Urinary bladder (tissue), 3 donors: ENCODE measurements at regions not wholly inside any gene's neighbourhood (a gene's known extent, or its start where the extent isn't known, plus 50 kb on each side); places are given as distances from the start of the nearest gene placed in this dataset.

Experiments
- DNase-seq: peaks from one replicate; pipeline ENCODE4 v3.0.0-alpha.2; 2015; ENCODE audit errors: extremely low spot score
- H3K27ac ChIP-seq: one replicate; pipeline ENCODE4 v1.5.1; 2013; ENCODE audit warnings: low read depth, mild to moderate bottlenecking, moderate library complexity
- H3K36me3 ChIP-seq: one replicate; pipeline ENCODE4 v1.6.1; 2013; ENCODE audit warnings: mild to moderate bottlenecking, moderate library complexity; ENCODE audit not compliant: insufficient read depth
- H3K4me1 ChIP-seq: one replicate; pipeline ENCODE4 v1.6.1; 2013; ENCODE audit warnings: mild to moderate bottlenecking, moderate library complexity; ENCODE audit not compliant: insufficient read depth
- H3K4me3 ChIP-seq: one replicate; pipeline ENCODE4 v1.5.1; 2013; ENCODE audit warnings: low read depth, low read length
- WGBS: extraction: QIAGEN DNeasy Blood & Tissue Kit; methylation state at CpG from one replicate; pipeline ENCODE4 v1.1.7; 2013; 5-methylcytosine and 5-hydroxymethylcytosine counted together
- donor health status: healthy with polysubstance abuse.
- donor health status: healthy.

GRCh38 chr13:44180876-44181536, 192.6 kb upstream of the SERP2 start:
- H3K4me1 ChIP-seq, result no peaks in the 10 kb centered on the region
- 95% methylated on average over 8 of the region's 8 CpGs for WGBS
- H3K4me3 ChIP-seq, result no peak overlapping the region
- H3K36me3 ChIP-seq, result no peaks in the 10 kb centered on the region
- no peak overlapping the region for H3K27ac ChIP-seq
- no peak for DNase-seq

GRCh38 chr13:44181931-44182330, 191.7 kb upstream of the SERP2 start:
- no peak for DNase-seq
- H3K4me1 ChIP-seq, result no peaks in the 10 kb centered on the region
- no peak overlapping the region for H3K4me3 ChIP-seq
- WGBS, result 92% methylated on average over 2 of the region's 2 CpGs
- no peak overlapping the region for H3K27ac ChIP-seq
- no peaks in the 10 kb centered on the region for H3K36me3 ChIP-seq

- DNase-seq, result no peak
- 37% methylated on average over 1 of the region's 1 CpG for WGBS
- Histone ChIP-seq H3K27ac (no peak overlapping the region), H3K36me3 (no peaks in the 10 kb centered on the region), H3K4me3 (no peak overlapping the region), H3K4me1 (no peaks in the 10 kb centered on the region)
These were observed 188.9 kb upstream of the SERP2 start for GRCh38 chr13:44184740-44185139.

DNA sequence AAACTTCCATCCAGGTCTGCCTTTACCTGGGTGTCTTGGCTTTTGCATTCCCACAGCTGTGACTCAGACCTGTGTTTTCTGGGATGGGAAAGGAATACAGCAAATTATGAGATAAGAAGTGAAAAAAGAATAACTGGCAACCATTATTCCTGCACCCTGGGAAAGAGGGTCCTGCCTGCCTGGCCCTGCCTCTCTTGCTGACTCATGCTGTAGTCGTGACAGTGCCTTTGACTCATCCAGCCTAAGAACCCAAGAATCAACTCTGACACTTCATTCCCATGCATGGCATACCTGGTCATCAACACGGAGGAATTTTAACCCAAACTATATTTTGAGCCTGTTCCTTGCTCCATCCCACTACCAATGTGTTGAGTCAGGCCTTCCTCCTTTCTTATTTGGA, 185.4 kb upstream of the SERP2 start:
- 80% methylated on average over 2 of the region's 2 CpGs for whole genome bisulfite sequencing
- Histone ChIP-seq H3K4me1 (no peaks in the 10 kb centered on the region), H3K27ac (no peak overlapping the region), H3K36me3 (no peaks in the 10 kb centered on the region), H3K4me3 (no peak overlapping the region)
- no peak for DNase-seq

- no peaks in the 10 kb centered on the region for H3K4me1 ChIP-seq
- H3K4me3 ChIP-seq, result no peak overlapping the region
- H3K36me3 ChIP-seq, result no peaks in the 10 kb centered on the region
- no peak for DNase-seq
- H3K27ac ChIP-seq, result no peak overlapping the region
- WGBS, result 89% methylated on average over 1 of the region's 1 CpG
These were observed 184.5 kb upstream of the SERP2 start for GRCh38 chr13:44189085-44189484.

DNA sequence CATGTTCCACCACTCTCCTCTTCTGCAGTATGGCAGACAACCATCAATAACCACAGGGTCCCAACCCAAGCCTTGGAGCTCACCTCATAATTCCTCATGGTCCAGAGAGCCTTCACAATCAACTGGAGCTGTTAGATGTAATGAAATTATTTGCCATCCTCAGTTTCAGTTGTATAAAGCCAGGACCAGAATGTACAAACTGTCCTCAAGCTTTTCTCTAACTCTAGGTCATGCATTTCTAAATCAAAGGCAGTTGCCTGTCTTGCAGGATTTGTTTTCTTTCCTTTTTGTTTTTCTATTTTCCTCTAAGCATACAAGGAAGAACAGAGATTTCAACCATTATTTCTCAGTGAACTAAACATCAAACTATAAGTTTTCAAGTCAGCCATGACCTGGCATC, 182.5 kb upstream of the SERP2 start:
- H3K36me3 ChIP-seq, result no peaks in the 10 kb centered on the region
- DNase-seq, result no peak
- H3K4me3 ChIP-seq, result no peak overlapping the region
- no peak overlapping the region for H3K27ac ChIP-seq
- H3K4me1 ChIP-seq, result no peaks in the 10 kb centered on the region

DNA sequence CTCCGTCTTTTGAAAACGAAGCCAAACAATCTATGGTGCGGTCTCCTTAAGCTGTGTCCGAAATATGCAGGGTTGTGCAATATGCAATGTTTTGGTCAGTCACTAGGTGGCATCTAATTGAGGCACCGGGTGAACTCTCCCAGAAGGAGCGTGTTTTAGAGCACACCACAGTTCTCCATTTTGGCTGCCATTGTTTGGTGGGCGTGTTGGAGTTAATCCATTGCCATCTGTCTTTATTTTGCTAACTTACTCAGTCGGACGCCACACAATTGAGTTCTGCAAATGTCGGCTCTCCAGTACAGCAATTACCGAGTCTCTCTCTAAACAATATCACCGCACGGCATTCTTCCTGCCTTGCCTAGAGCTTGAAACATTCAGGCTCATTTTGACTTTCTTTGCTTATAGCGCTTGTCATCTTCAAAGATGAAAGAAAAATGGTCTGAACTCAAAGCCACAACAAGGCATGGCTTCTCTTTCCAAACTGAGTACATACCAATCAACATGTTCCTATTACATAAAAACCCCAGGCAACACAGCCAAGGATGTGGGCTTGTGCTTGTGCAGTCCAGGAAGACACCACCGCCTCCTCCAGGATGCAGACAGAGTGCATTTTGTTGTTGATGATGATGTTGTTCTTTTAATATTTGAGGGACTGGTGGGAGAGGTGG, 182.0 kb upstream of the SERP2 start:
- WGBS, result 67% methylated on average over 15 of the region's 15 CpGs
- Histone ChIP-seq H3K4me1 (no peaks in the 10 kb centered on the region), H3K27ac (no peak overlapping the region), H3K36me3 (no peaks in the 10 kb centered on the region), H3K4me3 (no peak overlapping the region)
- DNase-seq, result no peak

DNA sequence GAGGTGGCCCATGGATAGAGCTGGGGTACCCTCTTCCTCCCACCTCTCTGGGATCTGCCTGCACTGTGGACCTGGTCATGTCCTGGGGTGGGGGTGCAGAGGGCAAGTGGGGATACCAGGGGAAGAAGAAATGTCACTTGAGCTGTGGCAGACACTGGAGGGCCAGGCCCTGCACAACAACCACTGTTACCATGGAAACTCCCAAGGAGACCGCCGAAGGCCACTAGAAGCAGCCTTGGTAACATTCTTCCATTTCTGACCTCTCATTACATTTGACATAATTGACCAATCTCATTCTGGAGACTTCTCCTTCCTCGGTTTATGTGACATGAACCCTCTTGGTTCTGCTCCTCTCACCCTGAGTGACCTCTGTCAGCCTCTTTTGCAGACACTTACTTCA, 179.9 kb upstream of the SERP2 start:
- WGBS, result 72% methylated on average over 3 of the region's 3 CpGs
- no peak for DNase-seq
- Histone ChIP-seq H3K4me1 (no peaks in the 10 kb centered on the region), H3K4me3 (no peak overlapping the region), H3K27ac (no peak overlapping the region), H3K36me3 (no peaks in the 10 kb centered on the region)

GRCh38 chr13:44195245-44195644, 178.4 kb upstream of the SERP2 start:
- H3K4me1 ChIP-seq, result no peaks in the 10 kb centered on the region
- 97% methylated on average over 3 of the region's 3 CpGs for WGBS
- no peak for DNase-seq

GRCh38 chr13:44196196-44196751, 177.3 kb upstream of the SERP2 start:
- H3K4me3 ChIP-seq, result no peak overlapping the region
- WGBS, result 83% methylated on average over 1 of the region's 1 CpG
- H3K27ac ChIP-seq, result no peak overlapping the region
- no peak for DNase-seq
- no peaks in the 10 kb centered on the region for H3K36me3 ChIP-seq
- no peaks in the 10 kb centered on the region for H3K4me1 ChIP-seq

More at GRCh38 chr13:44195245-44195644, 178.4 kb upstream of the SERP2 start:
- Histone ChIP-seq H3K36me3 (no peaks in the 10 kb centered on the region), H3K27ac (no peak overlapping the region), H3K4me3 (no peak overlapping the region)

DNA sequence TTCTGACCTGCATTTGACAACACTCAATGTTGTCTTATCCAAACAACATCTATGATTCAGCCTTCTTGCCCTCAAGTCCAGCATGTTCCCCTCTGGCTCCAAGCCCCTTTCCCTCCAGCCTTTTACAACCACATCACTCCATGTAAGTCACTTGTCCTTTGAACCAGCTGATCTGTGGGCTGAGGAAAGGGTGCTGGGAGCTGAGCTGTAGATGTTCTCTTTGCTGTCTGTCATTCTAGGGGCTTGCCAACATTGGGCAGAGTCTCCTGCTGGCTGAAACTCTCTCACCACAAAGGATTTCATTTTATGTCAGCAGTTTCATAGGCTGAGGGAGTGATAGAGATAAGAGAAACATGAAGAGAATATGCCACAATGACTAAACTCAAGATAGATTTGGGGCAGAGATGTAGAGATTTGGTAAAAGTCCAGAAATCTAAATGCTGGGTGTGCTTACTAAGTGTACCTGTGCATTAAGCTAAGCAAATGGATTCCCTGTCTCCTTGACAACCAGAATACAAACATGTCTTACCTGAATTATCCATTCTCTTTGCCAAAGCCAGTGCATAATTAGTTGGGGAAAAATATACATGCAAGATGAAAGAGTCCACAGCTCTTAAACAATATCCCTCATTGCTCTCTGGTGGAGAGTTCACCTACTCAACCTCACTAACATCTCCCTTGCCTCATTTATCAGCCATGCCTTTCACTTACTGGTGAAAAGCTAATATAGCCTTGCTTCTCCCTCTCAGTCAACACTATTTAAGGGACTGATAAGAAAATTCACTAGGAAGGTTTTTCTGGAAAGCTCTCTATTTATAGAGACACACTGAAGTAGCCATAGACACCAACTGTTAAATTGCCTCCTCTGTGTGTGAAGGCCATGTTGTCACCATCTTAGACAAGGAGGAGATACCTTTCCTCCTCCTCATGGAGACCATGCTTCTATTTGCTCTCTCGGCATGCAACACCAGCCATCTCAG, 175.5 kb upstream of the SERP2 start:
- Histone ChIP-seq H3K4me1 (no peaks in the 10 kb centered on the region), H3K27ac (no peak overlapping the region), H3K36me3 (no peaks in the 10 kb centered on the region), H3K4me3 (no peak overlapping the region)
- no peak for DNase-seq
- 87% methylated on average over 1 of the region's 1 CpG for WGBS

DNA sequence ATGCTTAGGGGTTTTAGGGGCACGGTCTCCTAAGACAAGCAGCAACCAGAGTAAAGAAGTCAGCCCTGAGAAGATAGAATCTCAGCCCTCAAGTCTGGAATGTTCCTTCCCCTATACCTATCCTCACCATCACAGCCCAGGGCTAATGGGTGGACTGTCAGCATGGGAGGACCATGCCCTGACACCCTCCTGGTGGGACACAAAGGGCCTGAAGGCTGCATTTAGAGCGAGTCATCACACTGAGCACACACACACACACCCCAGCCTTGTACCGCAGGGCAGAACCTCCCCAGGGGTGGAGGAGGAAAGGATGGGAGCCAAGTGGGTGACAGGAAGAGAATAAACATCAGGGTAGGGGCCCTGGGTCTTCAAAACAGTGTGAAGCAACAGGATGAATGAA, 174.8 kb upstream of the SERP2 start:
- WGBS, result 64% methylated on average over 3 of the region's 3 CpGs
- Histone ChIP-seq H3K27ac (no peak overlapping the region), H3K4me3 (no peak overlapping the region)

DNA sequence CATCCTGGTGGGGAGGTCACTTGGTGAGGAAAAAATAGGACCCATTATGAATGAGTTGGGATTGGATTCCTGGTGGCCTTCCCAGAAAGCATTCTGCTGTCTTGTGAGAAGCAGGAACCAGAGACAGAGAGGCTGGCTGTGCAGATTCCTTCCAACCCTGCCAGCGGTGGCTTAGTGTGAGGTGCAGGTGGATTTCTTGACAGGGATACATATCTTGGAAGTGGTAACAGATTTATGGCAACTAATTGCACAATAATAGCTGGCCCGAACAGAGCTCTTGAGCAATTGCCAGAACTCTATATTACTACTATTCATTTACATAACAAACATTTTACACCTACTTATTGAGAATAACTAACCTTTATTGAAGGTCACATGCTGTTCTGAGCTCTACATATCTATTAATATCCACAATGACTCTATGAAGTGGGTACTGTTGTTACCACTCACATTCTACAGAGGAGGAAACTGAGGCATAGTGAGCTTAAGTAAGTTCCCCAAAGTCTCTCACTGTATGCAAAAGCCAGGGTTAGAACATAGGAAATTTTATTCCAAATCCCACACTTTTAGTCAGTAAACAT, 173.9 kb upstream of the SERP2 start:
- Histone ChIP-seq H3K4me3 (no peak overlapping the region), H3K27ac (no peak overlapping the region), H3K4me1 (no peaks in the 10 kb centered on the region), H3K36me3 (no peaks in the 10 kb centered on the region)
- no peak for DNase-seq
- 31% methylated on average over 2 of the region's 2 CpGs for WGBS

More for the DNA sequence above, 174.8 kb upstream of the SERP2 start:
- Histone ChIP-seq H3K4me1 (no peaks in the 10 kb centered on the region), H3K36me3 (no peaks in the 10 kb centered on the region)
- no peak for DNase-seq
